AG04450 (cell line): ENCODE measurements at regions not wholly inside any gene's neighbourhood (a gene's known extent, or its start where the extent isn't known, plus 50 kb on each side); places are given as distances from the start of the nearest gene placed in this dataset.
"Not testable (repeated sequence)": the region's sequence is repeated elsewhere in the genome, so short reads cannot be mapped to it uniquely, and the experiment has no call there.

Experiments used
- CTCF ChIA-PET: fragments of 300-600, 350-600 bp; formaldehyde crosslinking; extraction: SDS; loops from one replicate; lab custom pipeline; 2022; ENCODE audit warnings: antibody characterized with exemption, inconsistent platforms; lab: Charles Lee
- POLR2A ChIA-PET: fragments of 350-600 bp; formaldehyde crosslinking; extraction: SDS; loops from one replicate; lab custom pipeline; 2021; ENCODE audit warnings: antibody characterized with exemption, inconsistent platforms; lab: Yijun Ruan, JAX
- DNase-seq: peaks from one replicate; pipeline ENCODE4 v3.0.0-alpha.2; 2011; ENCODE audit warnings: low read depth, low spot score
- H3K27ac ChIP-seq: one replicate; pipeline ENCODE4 v1.5.1; 2012; ENCODE audit warnings: low read depth, low read length, control low read depth
- H3K27me3 ChIP-seq: one replicate; pipeline ENCODE4 v1.6.0; 2012; ENCODE audit warnings: low read length; ENCODE audit not compliant: control insufficient read depth, insufficient read depth
- H3K4me3 ChIP-seq: 2 replicates; pipeline ENCODE4 v1.5.1; 2011; ENCODE audit warnings: mild to moderate bottlenecking, low read depth, low read length, control low read depth
- H3K9me3 ChIP-seq: 2 replicates; pipeline ENCODE4 v1.5.1; 2012; ENCODE audit warnings: low read length; ENCODE audit not compliant: control insufficient read depth, insufficient read depth
- TF ChIP-seq, protein P1 (sequence below): IDR thresholded peaks from 2 replicates; pipeline ENCODE4 v1.5.1; 2011; ENCODE audit warnings: low read depth, low read length, control low read depth, inconsistent platforms

DNA sequence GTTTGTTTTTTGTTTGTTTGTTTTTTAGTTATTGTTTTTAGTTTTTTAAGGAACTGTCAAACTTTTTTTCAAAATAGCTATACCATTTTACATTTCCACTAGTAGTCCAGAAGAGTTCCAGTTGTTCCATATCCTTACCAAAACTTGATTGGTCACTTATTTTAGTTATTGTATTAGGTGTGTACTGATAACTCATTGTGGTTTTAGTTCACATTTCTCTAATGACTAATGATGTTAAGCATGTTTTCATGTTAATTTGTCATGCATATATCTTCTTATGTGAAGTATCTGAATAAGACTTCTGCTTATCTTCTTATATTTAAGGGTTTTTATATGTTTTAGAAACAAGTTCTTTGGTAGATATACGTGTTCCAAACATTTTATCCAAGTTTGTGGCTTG, 89.5 kb downstream of the CD200R1L start:
- ChIA-PET CTCF (interaction anchor here (1.2 kb wide), 1 partner anchor 23 kb away, joined by 5 read pairs; no protein-coding TSS in a partner anchor), POLR2A (no interaction called here)
- no peaks in the 10 kb centered on the region for H3K27me3 ChIP-seq
- no peak overlapping the region for H3K27ac ChIP-seq
- no peaks in the 10 kb centered on the region; the same call in 1 of the 2 replicates for H3K9me3 ChIP-seq
- TF ChIP-seq, protein P1, sequence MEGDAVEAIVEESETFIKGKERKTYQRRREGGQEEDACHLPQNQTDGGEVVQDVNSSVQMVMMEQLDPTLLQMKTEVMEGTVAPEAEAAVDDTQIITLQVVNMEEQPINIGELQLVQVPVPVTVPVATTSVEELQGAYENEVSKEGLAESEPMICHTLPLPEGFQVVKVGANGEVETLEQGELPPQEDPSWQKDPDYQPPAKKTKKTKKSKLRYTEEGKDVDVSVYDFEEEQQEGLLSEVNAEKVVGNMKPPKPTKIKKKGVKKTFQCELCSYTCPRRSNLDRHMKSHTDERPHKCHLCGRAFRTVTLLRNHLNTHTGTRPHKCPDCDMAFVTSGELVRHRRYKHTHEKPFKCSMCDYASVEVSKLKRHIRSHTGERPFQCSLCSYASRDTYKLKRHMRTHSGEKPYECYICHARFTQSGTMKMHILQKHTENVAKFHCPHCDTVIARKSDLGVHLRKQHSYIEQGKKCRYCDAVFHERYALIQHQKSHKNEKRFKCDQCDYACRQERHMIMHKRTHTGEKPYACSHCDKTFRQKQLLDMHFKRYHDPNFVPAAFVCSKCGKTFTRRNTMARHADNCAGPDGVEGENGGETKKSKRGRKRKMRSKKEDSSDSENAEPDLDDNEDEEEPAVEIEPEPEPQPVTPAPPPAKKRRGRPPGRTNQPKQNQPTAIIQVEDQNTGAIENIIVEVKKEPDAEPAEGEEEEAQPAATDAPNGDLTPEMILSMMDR: no peak
- no peak for DNase-seq
- no peak overlapping the region for H3K4me3 ChIP-seq

DNA sequence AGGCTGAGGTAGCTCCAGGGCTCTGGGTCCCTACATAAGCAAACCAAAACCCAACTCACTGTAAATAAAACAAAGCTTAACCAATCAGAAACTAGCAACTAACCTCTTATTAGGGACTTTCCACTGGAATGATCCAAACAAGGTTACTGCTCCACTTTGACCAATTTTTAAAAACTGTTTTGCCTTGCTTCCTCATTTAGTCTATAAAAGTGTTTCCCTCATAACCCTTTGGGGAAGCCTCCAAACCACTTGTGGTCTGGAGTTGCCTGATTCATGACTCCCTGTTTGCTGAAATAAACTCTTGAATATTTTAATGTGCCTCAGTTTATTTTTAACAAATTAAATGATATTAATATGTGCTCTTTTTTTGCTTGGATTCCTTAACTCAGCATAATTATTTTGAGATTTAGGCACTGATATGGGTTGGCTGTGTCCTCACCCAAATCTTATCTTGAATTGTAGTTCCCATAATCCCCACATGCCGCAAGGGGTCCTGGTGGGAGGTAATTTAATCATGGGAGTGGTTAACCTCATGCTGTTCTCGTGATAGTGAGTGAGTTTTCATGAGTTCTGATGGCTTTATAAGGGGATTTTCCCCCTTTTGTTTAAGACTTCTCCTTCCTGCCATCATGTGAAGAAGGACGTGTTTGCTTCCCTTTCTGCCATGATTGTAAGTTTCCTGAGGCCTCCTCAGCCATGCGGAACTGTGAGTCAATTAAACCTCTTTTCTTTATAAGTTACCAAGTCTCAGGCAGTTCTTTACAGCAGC, 90.6 kb downstream of the CD200R1L start:
- ChIA-PET CTCF (interaction anchor here (1.2 kb wide), 1 partner anchor 22 kb away, joined by 5 read pairs; no protein-coding TSS in a partner anchor), POLR2A (no interaction called here)
- no peak for DNase-seq

DNA sequence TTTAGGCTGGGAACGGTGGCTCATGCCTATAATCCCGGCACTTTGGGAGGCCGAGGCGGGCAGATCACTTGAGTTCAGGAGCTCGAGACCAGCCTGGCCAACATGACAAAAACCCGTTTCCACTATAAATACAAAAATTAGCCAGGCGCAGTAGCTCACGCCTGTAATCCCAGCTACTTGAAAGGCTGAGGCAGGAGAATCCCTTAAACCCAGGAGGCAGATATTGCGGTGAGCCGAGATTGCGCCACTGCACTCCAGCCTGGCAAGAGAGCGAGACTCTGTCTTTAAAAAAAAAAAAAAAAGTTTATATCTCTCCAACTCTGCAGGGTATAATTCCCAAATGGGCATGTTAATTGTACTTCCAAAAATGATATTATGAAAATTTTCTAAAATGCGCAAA, 91.6 kb downstream of the CD200R1L start:
- POLR2A ChIA-PET, H3K4me3 ChIP-seq, H3K9me3 ChIP-seq, H3K27me3 ChIP-seq, DNase-seq, H3K27ac ChIP-seq, CTCF ChIA-PET: not testable (repeated sequence)

More for the DNA sequence above, 90.6 kb downstream of the CD200R1L start:
- Histone ChIP-seq H3K9me3 (no peaks in the 10 kb centered on the region; the same call in 1 of the 2 replicates), H3K27me3 (no peaks in the 10 kb centered on the region), H3K27ac (no peak overlapping the region), H3K4me3 (no peak overlapping the region)
- TF ChIP-seq, protein P1: no peak

DNA sequence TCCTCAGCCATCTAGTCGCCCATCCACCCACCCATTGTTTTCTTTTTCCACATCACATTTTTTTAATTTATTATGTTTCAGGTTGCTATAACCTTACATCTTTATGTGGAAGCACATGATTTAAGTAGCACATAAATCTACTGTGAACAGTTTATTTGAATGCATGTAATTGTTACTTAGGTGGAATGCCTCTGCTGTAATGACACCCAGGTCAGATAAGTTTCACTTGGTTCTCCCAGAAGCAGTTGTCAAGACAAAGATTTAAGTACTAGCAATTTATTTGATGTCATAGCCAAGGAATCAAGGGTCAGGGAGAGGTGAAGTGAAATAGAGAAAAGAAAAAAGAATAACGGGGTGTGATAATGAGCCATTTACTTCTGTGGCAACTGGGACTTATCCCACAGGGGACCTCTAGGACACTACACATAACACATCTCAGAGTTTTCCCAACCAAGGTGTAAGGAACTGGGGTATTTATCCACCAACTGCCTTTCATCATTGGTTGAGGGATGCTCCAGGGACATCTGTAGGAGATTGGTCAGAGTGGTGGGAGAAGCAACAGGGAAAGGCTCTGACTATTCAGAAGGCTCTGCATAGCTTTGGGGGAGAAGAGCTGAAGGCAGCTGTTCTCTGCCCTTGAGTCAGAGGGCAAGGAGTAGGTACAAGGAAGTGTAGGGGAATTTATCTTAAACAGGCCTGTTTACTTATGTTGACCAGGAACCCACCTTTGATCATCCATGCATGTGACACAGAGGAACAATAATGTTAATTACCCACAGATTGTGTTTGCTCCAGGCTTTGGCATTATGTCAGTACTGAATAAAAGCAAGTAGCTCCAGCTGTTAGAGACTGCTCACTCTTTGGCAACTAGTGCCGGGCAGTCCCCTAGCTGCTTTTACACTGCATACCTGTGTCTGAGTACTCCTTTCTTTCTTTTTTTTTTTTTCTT, 94.8 kb downstream of the CD200R1L start:
- Histone ChIP-seq H3K27ac (no peak overlapping the region), H3K27me3 (no peaks in the 10 kb centered on the region), H3K9me3 (no peaks in the 10 kb centered on the region; the same call in 1 of the 2 replicates), H3K4me3 (no peak overlapping the region)
- ChIA-PET CTCF (interaction anchor here (0.9 to 9.7 kb wide), 2 partner anchors 8 to 17 kb away, joined by 3 to 83 read pairs; no protein-coding TSS in a partner anchor), POLR2A (interaction anchor here (1.3 kb wide), 1 partner anchor 9 kb away, joined by 3 read pairs; no protein-coding TSS in a partner anchor)
- TF ChIP-seq, protein P1: no peak
- no peak for DNase-seq

DNA sequence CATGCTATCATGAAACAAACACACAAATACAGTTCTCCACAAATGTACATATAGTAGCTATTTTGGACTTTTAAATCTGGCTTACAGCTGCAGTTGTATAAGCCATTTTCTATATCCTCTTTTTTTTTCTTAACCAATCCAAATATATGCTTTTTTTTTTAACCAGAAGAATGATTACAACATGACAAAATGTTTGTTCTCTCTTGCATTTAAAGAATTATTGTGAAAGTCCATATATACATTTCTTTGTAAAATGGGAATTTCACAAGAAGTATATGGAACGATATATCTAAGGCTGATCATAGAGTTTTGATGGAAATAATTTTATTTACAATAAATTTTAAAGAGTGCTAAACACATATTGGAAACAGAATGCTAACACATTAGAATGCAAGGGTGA, 95.6 kb downstream of the CD200R1L start:
- Histone ChIP-seq H3K9me3 (no peaks in the 10 kb centered on the region; the same call in 1 of the 2 replicates), H3K27me3 (no peaks in the 10 kb centered on the region), H3K27ac (no peak overlapping the region), H3K4me3 (no peak overlapping the region)
- CTCF ChIA-PET: interaction anchor here (0.6 to 9.7 kb wide), 3 partner anchors 9 to 26 kb away, joined by 3 to 83 read pairs (median 3); no protein-coding TSS in a partner anchor
- TF ChIP-seq, protein P1: no peak
- no peak for DNase-seq
- POLR2A ChIA-PET: no interaction called here
